DMS114 treated with DMSO at 0.1 percent for 48 hours (cell line): ENCODE measurements at regions not wholly inside any gene's neighbourhood (a gene's known extent, or its start where the extent isn't known, plus 50 kb on each side); places are given as distances from the start of the nearest gene placed in this dataset.
"Not testable (repeated sequence)": the region's sequence is repeated elsewhere in the genome, so short reads cannot be mapped to it uniquely, and the experiment has no call there.

Experiments used
- DNase-seq: peaks from one replicate; lab custom pipeline; 2025; ENCODE audit not compliant: unreplicated experiment; lab: John Stamatoyannopoulos, UW

DNA sequence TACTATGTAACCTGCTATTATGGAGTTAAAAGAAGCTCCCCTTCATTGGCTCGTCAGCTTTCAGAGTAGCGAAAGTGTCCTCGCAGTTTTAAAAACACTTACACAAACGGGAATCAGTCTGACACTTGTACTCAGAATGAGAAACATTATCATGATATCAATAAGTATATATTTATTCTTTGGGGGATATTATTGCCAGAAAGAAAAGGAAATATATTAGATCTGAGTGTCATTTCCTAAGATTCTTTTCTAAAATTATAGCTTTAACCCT lies 584.5 kb downstream of the ZEB2 start:
- no peak for DNase-seq

DNA sequence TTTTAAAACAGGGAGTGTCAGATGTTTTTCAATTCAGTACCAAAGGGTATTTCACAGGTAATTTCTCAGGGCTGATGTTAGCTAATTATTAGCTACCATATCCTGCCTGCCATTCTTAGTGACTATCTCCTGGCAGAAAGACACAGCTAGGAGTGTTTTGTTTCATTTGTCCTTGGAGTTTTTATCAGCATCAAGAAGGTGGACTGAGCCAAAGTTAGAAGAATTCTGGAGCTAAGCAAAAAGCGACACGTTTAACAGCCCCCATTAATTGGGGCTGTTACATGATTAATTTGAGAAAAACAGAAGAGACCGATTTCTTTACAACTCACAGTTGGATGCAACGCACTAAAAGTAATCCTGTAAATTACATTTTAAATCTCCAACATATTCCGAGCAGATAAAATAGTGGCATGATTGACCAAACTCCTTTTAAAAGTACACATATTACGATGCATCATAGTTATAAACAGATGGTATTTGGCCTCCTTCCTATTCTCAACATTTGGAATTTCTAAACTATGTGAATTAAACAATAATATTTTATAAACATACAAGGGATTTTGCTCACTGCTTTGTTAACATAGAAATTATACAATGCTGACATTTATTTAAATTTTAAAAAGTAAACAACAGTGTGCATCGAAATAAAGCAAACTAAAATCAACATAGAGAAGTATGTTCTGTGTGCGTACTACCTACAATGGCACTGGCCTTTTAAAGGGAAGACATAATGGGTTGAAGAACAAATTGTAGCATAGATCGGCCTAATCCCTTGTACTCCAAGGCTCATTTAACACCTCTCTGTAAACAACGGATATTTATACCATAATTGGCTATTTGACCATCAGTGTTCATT lies 585.1 kb downstream of the ZEB2 start:
- DNase-seq, result no peak

DNA sequence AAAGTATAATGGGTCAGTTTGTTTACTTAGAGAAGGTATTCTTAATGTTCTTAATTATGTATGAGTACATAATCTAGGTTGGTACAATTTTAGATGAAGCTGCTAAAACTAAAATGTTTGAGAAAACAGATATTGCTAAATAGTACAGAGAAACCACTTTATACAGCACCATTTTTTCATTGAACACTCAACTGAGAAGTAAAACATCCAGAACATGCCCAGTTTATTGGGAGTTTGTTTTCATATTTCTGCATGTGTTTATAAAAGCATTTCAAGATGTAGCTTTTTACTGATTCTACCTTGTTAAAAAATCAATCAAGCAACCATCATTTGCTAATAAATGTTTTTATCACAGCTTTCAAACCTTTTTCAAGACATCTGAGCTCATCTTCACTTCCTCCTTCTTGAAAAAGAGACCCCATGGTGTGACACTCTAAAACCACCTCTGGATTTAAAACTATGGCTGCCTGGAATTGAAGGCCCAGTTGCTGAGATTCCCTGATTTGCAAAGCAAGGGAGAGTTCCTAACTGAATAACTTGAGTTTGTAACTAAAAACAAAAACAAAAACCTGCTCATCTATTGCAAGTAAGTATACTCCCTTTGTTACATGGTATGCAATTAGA lies 585.9 kb downstream of the ZEB2 start:
- DNase-seq, result no peak

DNA sequence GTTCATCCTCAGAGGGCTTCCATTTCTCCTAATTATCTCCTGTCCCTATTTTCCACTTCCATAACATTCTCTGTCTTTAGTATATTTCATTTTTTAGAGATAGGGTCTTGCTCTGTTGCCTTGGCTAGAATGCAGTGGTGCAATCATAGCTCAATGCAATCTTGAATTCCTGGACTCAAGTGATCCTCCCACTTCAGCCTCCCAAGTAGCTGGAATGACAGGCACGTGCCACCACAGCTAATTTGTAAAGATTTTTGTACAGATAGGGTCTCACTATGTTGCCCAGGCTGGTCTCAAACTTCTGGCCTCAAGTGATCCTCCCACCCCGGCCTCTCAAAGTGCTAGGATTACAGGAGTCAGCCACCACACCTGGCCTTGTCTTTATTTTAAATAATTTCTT lies 589.0 kb downstream of the ZEB2 start:
- no peak for DNase-seq

DNA sequence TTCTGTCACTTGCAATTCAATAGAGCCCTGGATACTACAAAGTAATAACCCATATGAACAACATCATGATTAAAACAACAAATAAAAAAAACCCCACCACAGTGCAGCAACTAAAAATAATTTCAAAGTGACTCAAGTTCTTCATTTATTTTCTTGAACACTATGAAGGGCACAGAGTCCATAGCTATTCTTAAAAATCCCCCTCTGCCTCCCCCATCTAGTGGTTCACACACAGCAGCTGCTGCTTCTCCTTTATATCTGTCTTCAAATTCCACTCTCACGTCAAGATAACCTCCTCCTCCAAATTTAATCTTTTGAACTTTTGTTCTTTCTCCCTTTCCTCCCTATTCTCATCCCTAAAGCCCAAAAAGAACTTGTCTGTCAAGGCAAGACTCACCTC lies 591.3 kb downstream of the ZEB2 start:
- DNase-seq, result no peak

DNA sequence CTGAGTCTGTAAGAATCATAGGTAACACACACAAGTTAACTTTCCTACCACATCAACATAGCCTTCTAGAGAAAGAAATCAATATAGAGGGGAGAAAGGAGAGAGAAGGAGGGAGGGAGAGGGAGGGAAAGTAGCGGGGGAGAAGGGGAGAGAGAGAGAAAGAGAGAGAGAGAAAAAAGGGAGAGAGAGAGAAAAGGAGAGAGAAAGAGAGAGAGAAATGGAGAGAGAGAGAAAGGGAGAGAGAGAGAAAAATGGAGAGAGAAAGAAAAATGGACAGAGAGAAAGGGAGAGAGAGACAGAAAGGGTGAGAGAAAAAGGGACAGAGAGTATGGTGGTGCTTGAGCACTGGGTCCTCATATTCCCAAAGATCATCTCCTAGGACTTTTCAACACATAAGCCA lies 591.7 kb downstream of the ZEB2 start:
- DNase-seq, result no peak

DNA sequence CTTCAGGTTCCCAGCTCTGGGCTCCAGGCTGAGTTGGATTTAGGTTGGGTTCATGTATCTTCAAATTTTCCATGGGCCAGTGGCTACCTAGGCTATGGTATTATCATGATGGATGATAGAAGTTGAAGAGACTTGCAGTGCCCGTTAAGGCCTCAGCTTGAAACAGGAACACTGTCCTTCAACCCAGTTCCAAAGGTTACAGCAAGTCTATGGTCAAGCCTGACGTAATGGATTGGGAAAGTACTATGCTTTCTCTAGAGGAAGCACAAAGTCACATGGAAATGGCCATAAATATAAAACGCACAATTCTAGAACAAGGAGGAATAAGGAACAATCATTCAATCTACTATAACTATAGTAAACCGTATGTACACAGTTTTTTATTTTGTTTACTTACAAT lies 593.2 kb downstream of the ZEB2 start:
- no peak for DNase-seq

DNA sequence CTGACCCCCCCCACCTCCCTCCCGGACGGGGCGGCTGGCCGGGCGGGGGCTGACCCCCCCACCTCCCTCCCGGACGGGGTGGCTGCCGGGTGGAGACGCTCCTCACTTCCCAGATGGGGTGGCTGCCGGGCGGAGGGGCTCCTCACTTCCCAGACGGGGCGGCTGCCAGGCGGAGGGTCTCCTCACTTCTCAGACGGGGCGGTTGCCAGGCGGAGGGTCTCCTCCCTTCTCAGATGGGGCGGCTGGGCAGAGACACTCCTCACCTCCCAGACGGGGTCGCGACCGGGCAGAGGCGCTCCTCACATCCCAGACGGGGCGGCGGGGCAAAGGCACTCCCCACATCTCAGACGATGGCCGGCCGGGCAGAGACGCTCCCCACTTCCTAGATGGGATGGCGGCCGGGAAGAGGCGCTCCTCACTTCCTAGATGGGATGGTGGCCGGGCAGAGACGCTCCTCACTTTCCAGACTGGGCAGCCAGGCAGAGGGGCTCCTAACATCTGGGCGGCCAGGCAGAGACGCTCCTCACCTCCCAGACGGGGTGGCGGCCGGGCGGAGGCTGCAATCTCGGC lies 597.6 kb downstream of the ZEB2 start:
- DNase-seq, result not testable (repeated sequence)

DNA sequence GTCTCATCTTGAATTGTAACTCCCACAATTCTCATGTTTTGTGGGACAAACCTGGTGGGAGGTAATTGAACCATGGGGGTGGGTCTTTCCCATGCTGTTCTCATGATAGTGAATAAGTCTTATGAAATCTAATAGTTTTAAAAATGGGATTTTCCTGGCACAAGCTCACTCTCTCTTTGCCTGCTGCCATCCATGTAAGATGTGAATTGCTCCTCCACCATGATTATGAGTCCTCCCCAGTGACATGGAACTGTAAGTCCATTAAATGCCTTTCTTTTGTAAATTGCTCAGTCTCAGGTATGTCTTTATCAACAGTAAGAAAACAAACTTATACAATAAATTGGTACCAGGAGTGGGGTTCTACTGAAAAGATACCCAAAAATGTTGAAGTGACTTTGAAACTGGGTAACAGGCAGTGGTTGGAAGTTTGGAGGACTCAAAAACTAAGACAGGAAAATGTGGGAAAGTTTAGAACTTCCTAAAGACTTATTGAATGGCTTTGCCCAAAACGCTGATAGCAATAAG lies 601.4 kb downstream of the ZEB2 start:
- no peak for DNase-seq

DNA sequence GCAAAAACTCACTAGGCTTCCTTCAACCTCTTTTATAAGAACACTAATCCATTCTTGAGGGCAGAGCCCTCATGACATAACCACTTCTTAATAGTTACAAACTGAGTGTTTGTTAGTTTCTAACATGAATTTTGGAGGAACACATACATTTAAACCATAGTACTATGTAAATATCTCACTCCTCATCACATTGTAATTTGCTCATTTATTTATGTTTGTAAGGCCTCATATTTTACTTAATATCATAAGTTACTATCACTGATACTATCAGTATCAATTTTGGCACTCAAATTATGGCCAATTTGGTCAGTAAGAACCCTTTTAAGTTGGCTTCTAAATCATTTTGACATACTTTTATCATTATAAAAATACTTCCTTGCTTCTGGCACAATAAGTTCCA lies 603.1 kb downstream of the ZEB2 start:
- DNase-seq, result no peak

DNA sequence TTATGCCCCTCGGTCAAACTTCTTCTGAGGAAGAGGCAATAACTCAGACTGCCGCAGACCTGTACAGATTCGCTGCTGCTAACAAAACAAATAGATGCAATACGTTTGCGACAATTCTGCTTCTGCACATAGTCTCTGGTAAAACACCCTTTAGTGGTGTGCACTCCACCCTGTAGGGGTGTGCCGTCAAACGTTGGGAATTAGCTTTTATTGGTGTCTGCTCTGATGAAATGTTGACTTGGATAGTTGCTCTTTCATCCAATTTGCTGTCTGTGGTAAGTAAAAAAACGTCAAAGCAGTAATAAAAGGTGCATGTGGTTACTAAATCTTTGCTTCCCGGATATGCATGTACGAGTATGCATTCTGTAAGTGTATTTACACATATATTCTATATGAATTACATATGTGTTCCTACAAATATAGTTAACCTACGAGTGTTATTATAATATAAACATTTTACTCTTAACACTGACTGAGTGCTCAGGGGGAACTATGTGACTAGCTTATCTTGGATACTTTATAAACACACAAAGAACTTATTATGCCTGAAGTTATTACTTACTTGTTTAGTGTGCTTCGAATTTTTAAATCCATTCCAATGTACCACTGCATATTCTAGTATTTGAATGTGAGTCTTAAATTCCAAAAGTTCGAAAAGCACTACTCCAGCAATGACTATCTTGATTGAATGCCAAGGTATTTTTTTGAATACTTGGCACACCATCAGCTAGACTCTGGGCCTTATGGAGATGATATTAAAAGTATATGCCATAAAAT lies 610.2 kb downstream of the ZEB2 start:
- no peak for DNase-seq

DNA sequence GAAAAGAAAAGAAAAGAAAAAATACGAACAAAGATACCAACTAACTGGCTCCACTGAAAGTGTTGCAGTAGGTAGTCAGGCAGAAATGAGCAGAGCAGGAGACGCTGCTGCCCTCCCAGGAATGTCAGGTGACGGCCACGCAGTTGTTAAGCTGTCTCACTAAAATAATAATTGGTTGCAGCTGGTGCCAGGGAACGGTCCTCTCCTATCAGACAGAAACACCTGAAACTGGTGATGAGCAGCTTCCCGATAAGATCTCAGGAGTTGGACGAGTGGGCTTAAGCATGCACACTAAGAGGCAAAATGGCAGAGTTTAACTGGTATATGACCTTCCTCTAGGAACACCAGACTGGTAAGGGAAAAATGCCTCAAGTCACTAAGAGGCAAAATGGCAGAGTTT lies 611.1 kb downstream of the ZEB2 start:
- DNase-seq, result no peak

DNA sequence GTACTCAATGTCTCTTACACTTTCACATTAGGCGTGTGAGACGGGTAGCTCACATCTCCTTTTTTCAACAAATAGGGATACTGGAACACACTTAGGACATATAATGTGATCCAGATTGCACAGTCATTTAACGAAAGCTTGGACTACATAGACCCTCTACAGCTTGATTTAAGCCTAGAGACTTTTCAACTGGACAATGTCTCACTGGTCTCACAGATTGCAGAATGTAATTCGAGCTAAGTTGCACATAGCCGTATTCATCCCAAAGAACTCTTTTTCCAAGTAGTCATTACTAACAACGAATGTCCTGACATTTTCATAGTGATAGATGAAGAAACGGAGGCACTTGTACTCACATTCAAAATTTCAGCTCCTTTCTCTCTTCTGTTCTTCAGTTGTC lies 612.1 kb downstream of the ZEB2 start:
- no peak for DNase-seq

DNA sequence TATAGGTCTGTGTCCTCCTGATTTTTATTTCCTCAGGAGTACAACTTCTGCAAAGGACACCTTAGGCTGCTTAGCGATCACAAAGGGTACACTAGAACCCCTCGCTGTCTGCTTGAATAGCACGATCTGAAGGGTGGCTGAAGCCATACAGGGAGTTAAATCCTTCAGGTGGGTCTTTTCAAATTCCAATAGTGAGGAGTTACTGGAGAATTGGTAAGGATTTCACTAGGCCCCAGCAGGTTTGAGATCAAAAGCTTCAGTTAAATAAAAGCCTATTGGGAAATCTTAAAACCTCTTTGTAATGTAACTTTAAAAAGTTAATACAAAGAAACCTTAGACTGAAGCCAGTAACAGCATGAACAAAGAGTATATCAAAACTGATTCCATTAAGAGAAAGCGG lies 613.1 kb downstream of the ZEB2 start:
- no peak for DNase-seq

DNA sequence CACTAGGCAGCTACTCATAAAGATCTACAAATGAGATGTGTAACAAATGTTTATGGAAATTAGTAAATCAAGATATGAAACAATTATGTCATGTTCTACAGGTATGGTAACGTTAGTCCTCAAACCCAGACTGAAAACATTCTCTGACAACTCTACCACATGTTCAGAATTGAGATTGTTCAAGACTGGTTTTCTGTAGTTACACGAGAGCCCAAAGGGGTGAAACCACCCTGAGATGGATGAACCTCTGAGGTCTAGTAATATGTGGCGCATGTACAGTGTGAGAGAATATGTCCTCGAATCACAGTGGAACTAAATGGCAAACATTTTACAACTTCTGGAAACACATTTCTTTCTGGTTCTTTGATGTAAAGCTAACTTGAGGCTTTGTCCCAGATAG lies 614.3 kb downstream of the ZEB2 start:
- DNase-seq, result no peak

DNA sequence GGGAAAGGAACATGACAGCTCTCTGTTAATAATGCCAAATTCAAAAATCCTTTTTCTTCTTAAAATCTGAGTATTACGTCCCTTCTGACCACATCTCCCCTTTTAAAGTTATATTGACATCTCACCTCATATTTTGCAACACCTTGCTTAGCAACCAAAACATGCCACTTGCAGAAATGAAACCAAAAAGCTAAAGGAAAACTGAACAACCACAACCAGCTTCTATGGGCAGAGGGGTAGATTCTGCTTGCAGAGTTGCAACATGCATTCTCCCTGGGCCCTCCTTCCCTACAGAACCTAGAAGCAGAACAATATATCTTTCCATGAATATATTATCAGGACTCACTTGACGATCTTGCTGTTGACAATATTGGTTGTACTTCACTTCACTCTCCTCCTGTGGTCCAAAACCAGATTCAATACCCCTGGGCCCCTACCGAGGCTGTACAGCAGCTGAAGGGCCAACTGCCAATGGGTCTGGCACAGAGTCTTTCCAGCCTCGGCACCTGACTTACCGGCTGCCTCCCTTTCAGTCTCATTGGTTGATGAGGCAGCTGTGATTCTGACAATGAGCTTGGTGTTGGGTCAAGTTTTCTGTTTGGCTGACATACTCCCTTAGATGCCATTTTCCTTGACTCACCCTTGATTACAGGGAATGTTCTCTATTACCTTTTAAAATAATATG lies 616.6 kb downstream of the ZEB2 start:
- DNase-seq, result no peak

DNA sequence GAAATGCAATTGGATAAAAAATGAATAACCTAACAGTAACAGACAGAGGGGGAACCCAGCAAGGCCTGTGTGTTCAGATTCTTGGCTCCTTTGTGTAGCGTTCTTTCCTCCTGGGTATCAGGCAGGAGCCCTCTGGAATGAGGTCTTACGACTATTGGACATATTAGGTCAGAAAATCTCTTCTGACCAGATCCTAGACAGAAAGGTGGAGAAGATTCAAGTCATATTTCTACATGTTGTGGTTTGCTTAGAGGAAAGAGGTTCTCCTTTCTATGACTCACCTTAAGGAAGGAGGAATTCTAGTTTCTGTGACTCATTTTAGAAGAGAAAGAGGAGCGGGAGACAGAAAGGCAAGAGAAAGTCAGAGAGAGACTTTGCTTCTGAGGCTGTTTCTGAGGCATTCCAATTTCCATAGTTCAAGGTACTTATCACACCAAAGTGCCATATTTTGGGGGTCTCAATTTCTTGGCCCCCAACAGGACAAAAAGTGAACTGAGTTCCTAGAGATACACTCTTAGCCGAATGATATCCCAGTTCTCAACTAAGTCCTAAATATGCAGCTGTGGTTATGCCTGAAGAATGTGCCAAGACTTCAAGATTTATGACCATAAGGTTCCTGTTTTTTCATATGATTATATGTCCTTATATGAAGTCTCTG lies 618.6 kb downstream of the ZEB2 start:
- DNase-seq, result no peak

DNA sequence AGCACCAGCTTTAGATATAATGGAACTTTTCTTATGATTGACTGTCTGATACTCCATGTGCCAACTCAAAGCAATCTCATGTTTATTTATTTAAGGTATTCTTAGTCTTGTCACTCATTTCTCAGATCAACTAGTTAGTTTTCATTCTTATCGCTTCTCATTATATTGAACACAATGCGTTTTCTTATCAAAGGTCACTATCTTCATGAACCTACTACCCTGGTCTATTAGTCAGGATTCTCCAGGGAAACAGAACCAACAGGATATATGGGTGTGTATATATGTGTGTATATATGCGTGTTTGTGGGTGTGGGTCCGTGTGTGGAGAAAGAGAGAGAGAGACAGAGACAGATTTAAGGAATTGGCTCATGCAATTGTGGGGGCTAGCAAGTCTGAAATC lies 619.9 kb downstream of the ZEB2 start:
- no peak for DNase-seq

DNA sequence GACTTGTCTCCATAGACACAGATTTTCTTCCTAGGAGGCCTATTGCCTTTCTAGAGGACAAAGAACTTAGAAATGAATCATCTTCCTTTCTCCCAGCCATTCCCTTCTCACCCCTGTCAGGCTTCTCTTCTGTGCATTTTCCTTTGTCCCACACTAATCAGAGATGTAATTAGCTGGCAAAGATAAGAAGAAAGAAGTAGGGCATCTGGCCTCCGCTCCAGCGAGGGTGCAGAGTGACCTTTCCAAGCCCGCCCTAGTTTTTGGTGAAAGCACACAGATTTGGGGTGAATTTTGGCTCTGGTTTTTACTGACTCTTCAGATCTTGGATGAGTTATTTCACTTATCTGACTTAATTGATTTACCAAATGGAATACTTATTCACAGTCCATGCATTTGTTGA lies 626.5 kb downstream of the ZEB2 start:
- DNase-seq, result no peak

DNA sequence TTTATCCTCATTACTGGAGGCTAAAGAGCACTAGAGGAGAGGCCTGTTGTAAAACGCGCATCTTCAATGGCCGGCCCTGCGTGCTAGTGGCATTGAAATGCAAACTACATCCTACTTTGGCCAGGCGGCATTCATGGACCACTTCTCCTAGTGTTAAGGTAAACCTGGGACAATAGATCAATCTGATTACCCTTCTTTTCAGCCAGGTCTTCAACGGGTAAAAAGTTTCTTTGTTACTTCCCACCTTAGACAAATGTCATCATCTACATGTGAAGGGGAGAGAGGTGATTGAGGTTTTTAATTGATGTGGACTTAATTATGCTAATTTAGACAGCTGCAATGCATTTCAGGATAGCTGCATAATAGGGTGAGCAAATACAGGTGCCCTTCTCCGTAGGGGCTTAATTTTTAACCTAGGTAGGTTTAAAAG lies 628.0 kb downstream of the ZEB2 start:
- no peak for DNase-seq

DNA sequence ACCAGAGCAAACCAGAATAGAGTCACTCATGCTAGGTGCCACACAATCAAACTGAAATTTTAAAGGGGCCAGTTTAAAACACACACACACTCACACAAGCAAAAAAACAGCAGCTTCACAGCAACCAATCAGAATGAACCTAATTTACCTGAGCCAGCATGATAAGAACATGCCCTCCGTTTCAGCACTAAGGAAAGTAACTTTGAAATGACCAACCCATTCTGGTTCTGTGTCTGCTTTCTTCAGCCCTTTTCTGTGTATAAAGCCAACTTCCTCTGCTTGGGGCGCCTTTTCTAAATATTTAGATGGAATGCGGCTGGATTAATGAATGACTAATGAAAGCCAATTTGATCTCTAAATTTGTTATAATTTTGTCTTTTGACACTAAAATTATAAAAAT lies 629.1 kb downstream of the ZEB2 start:
- DNase-seq, result no peak
